Lung (tissue), 11 donors: ENCODE measurements at regions not wholly inside any gene's neighbourhood (a gene's known extent, or its start where the extent isn't known, plus 50 kb on each side); places are given as distances from the start of the nearest gene placed in this dataset.

Experiments used
- ATAC-seq: fragments of 200-7000 bp; cut with Tn5 transposase; one replicate; pipeline ENCODE4 v1.9.1; 2020; ENCODE audit warnings: moderate number of reproducible peaks; ENCODE audit not compliant: insufficient read depth, low FRiP score
- DNase-seq, 3 donors: peaks; one replicate each; pipeline ENCODE4 v3.0.0-alpha.2; 2013 to 2017
- H3K27ac ChIP-seq, 2 donors: one replicate each; pipeline ENCODE4 v1.5.1; 2013; ENCODE audit warnings: mild to moderate bottlenecking in 2 of 2, moderate library complexity in 2 of 2, control low read depth in 1 of 2, inconsistent platforms in 1 of 2, low read depth in 1 of 2, low read length in 1 of 2
- H3K27me3 ChIP-seq, 3 donors: one replicate each; pipeline ENCODE4 v1.5.1; 2013; ENCODE audit warnings: low read length in 2 of 3; ENCODE audit not compliant: control insufficient read depth in 3 of 3, insufficient read depth in 3 of 3
- H3K36me3 ChIP-seq, 4 donors: one replicate each; pipeline ENCODE4 v1.5.1; 2013; ENCODE audit warnings: low read length in 4 of 4, mild to moderate bottlenecking in 1 of 4, moderate library complexity in 1 of 4; ENCODE audit not compliant: control insufficient read depth in 4 of 4, insufficient read depth in 4 of 4
- H3K4me1 ChIP-seq, 5 donors: one replicate each; pipeline ENCODE4 v1.5.1; 2013; ENCODE audit warnings: low read length in 5 of 5, mild to moderate bottlenecking in 2 of 5, moderate library complexity in 1 of 5; ENCODE audit not compliant: control insufficient read depth in 5 of 5, insufficient read depth in 5 of 5
- H3K4me3 ChIP-seq: one replicate; pipeline ENCODE4 v1.5.1; 2013; ENCODE audit warnings: mild to moderate bottlenecking, control low read depth, moderate library complexity
- H3K9ac ChIP-seq, 2 donors: one replicate each; pipeline ENCODE4 v1.5.1; 2013; ENCODE audit warnings: low read length in 2 of 2, control low read depth in 1 of 2; ENCODE audit not compliant: insufficient read depth in 1 of 2
- H3K9me3 ChIP-seq, 4 donors: one replicate each; pipeline ENCODE4 v1.5.1; 2013; ENCODE audit warnings: low read length in 3 of 4, mild to moderate bottlenecking in 1 of 4, moderate library complexity in 1 of 4; ENCODE audit not compliant: control insufficient read depth in 4 of 4, insufficient read depth in 3 of 4
- CTCF ChIP-seq: IDR thresholded peaks from 2 replicates; pipeline ENCODE4 v1.5.1; 2012; ENCODE audit warnings: mild to moderate bottlenecking; ENCODE audit errors: control extremely low read depth, extremely low read depth
- WGBS, 2 donors: extraction: QIAGEN DNeasy Blood & Tissue Kit; methylation state at CpG; one replicate each; pipeline ENCODE4 v1.1.7; 2013; 5-methylcytosine and 5-hydroxymethylcytosine counted together
- donor health status: control.
- donor health status: control.
- donor health status: Bipolar disorder and iron deficiency.
- donor health status: healthy.
- donor health status: DM: yes; HTN: yes; CAD: no.

GRCh38 chr4:144295286-144295995, 154.9 kb upstream of the GYPA start:
- TF ChIP-seq CTCF = no peak
- 83 to 93% methylated on average over 8 of the region's 8 CpGs for WGBS, 2 donors
- no peaks in the 10 kb centered on the region for H3K9me3 ChIP-seq
- H3K9ac ChIP-seq = no peak overlapping the region
- no peaks in the 10 kb centered on the region for H3K36me3 ChIP-seq
- no peak overlapping the region for H3K4me3 ChIP-seq
- no peak overlapping the region for H3K27ac ChIP-seq
- no peaks in the 10 kb centered on the region for H3K27me3 ChIP-seq
- DNase-seq = no peak
- ATAC-seq = no peak
- peaks cover 0 to 19% (median 0%) of the 10 kb centered on the region in 5 donors for H3K4me1 ChIP-seq

- Histone ChIP-seq H3K4me1 (peaks cover 0 to 16% (median 0%) of the 10 kb centered on the region in 5 donors), H3K9ac (no peak overlapping the region), H3K27me3 (no peaks in the 10 kb centered on the region), H3K36me3 (no peaks in the 10 kb centered on the region), H3K9me3 (peaks cover 0 to 3% (median 0%) of the 10 kb centered on the region in 4 donors), H3K27ac (no peak overlapping the region), H3K4me3 (no peak overlapping the region)
- no peak for TF ChIP-seq CTCF
- DNase-seq (no peak), ATAC-seq (no peak)
- 88 to 95% methylated on average over 2 of the region's 2 CpGs for WGBS, 2 donors
These were observed 156.4 kb upstream of the GYPA start for GRCh38 chr4:144296941-144297340.

- no peak for TF ChIP-seq CTCF
- DNase-seq (peak in 1 of 3 donors; percentile 9), ATAC-seq (no peak)
- WGBS, 2 donors = 72 to 77% methylated on average over 3 of the region's 3 CpGs
- H3K36me3 ChIP-seq = no peaks in the 10 kb centered on the region
- no peak overlapping the region for H3K9ac ChIP-seq
- peaks cover 0 to 14% (median 0%) of the 10 kb centered on the region in 5 donors for H3K4me1 ChIP-seq
- H3K27me3 ChIP-seq = no peaks in the 10 kb centered on the region
- H3K4me3 ChIP-seq = no peak overlapping the region
- peaks cover 0 to 3% (median 0%) of the 10 kb centered on the region in 4 donors for H3K9me3 ChIP-seq
- no peak overlapping the region for H3K27ac ChIP-seq
These were observed 158.0 kb upstream of the GYPA start for GRCh38 chr4:144298519-144298918.
